ENCODE measurements at regions not wholly inside any gene's neighbourhood (a gene's known extent, or its start where the extent isn't known, plus 50 kb on each side); places are given as distances from the start of the nearest gene placed in this dataset.

DNA sequence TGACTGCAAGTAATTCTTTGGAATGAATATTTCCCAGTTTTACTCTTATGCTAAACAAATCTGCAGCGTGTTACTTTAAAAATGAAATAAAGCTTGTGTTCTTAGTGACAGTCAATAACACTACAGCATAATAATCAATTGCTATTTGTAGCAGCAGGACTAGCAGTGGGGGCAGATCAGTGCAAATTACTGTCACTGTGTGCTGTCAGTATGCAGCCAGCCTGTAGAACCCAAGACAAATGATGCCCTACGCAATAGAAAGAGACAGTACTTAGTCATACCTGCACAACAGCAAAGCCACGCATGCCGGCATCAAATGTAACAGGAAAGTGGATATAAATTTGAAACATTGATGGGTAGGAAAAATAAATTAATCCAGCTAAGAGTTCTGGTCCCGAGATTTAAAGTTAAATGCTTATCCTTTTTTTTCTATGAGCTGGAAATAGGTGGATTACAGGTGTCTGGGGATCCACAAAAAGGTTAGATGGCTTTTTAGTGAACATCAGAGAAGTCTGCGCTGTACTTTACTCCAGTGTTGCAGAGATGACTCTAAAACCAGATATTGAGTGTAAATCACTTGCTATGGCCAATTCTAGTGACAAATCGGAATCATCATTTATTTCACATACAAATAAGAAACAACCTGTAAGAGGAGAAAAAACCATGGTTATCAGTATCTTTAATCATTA is 812.4 kb upstream of the ZEB2 start:
- Mint-ChIP-seq H3K27ac (no peak overlapping the region), H3K4me1 (peaks cover 15% of the 10 kb centered on the region), H3K27me3 (ENCODE audit: low read depth) (no peaks in the 10 kb centered on the region), H3K36me3 (no peaks in the 10 kb centered on the region), H3K4me3 (no peak overlapping the region), H3K9me3 (peaks cover 3% of the 10 kb centered on the region)
- TF ChIP-seq, protein P1, sequence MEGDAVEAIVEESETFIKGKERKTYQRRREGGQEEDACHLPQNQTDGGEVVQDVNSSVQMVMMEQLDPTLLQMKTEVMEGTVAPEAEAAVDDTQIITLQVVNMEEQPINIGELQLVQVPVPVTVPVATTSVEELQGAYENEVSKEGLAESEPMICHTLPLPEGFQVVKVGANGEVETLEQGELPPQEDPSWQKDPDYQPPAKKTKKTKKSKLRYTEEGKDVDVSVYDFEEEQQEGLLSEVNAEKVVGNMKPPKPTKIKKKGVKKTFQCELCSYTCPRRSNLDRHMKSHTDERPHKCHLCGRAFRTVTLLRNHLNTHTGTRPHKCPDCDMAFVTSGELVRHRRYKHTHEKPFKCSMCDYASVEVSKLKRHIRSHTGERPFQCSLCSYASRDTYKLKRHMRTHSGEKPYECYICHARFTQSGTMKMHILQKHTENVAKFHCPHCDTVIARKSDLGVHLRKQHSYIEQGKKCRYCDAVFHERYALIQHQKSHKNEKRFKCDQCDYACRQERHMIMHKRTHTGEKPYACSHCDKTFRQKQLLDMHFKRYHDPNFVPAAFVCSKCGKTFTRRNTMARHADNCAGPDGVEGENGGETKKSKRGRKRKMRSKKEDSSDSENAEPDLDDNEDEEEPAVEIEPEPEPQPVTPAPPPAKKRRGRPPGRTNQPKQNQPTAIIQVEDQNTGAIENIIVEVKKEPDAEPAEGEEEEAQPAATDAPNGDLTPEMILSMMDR (IDR thresholded peaks at IDR 0.05; ENCODE audit: unreplicated experiment): no peak
- no peak for DNase-seq (ENCODE audit: low spot score in 2 of 2, unreplicated experiment in 2 of 2)

DNA sequence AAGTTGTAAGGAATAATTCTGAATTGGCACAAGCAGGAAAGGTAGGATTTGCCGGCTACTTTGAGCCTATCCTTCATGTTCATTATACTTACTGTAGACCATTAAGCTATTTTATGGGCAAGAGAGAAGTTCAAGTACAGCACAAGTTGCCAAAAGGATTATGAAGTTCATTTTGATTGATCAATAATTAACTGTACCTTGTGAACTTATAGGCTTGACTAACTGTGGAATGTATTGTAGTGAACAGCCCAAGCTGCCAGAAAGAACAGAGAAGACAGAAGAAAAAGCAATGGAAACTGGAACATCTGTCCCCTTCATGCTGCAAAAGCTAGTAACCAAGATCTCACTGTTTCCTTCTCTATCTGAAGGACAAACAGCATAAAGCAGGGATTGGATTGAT is 810.1 kb upstream of the ZEB2 start:
- Mint-ChIP-seq H3K36me3 (no peaks in the 10 kb centered on the region), H3K27ac (no peak overlapping the region), H3K4me1 (peaks cover 15% of the 10 kb centered on the region), H3K9me3 (no peaks in the 10 kb centered on the region), H3K27me3 (ENCODE audit: low read depth) (no peaks in the 10 kb centered on the region), H3K4me3 (no peak overlapping the region)
- TF ChIP-seq, protein P1 (IDR thresholded peaks at IDR 0.05; ENCODE audit: unreplicated experiment): no peak
- no peak for DNase-seq (ENCODE audit: low spot score in 2 of 2, unreplicated experiment in 2 of 2)

DNA sequence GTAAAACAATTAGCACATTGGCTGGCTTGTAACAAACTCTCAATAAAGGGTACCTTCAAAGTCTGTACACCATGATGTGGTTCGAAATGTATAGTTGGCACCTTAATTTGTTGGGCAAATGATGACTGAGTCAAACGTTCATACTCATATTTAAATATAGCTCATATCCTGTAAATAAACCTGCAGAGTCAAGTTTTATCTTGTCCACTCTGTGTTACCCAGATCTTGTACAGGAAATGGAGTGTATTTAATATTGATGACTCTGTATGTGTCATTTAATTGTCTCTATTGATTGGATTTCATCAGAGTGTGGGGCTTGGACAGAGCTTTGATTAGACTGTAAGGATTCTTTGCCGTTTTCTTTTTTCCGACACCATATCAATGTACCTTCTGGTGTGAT is 805.6 kb upstream of the ZEB2 start:
- H3K27me3 Mint-ChIP-seq (ENCODE audit: low read depth): no peaks in the 10 kb centered on the region
- no peaks in the 10 kb centered on the region for H3K9me3 Mint-ChIP-seq
- H3K4me1 Mint-ChIP-seq: peaks cover 21% of the 10 kb centered on the region
- DNase-seq (ENCODE audit: low spot score in 2 of 2, unreplicated experiment in 2 of 2): no peak
- H3K27ac Mint-ChIP-seq: no peak overlapping the region
- TF ChIP-seq, protein P1 (IDR thresholded peaks at IDR 0.05; ENCODE audit: unreplicated experiment): no peak
- no peak overlapping the region for H3K4me3 Mint-ChIP-seq
- H3K36me3 Mint-ChIP-seq: no peaks in the 10 kb centered on the region

DNA sequence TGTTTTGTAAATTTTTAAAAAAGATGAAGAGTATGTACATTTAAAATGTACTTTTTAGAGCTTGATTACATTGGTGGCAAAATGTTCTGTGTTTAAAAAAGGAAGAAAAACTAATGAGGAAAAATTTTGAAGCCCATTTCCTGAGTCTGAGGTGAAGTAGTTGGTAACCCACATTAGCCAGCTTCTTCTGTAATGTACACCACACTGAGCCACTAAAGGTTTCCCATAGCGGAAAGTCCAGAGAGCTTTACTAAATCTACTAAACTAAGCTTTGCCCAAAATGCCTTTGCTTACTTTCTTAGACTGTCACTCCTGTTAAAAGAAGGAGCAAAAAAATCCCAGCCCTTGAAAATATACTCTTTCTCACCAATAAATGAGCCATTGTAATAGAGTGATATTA is 804.8 kb upstream of the ZEB2 start:
- Mint-ChIP-seq H3K27me3 (ENCODE audit: low read depth) (no peaks in the 10 kb centered on the region), H3K4me3 (no peak overlapping the region), H3K36me3 (no peaks in the 10 kb centered on the region), H3K27ac (no peak overlapping the region), H3K9me3 (no peaks in the 10 kb centered on the region), H3K4me1 (peaks cover 15% of the 10 kb centered on the region)
- TF ChIP-seq, protein P1 (IDR thresholded peaks at IDR 0.05; ENCODE audit: unreplicated experiment): no peak
- DNase-seq (ENCODE audit: low spot score in 2 of 2, unreplicated experiment in 2 of 2): no peak

DNA sequence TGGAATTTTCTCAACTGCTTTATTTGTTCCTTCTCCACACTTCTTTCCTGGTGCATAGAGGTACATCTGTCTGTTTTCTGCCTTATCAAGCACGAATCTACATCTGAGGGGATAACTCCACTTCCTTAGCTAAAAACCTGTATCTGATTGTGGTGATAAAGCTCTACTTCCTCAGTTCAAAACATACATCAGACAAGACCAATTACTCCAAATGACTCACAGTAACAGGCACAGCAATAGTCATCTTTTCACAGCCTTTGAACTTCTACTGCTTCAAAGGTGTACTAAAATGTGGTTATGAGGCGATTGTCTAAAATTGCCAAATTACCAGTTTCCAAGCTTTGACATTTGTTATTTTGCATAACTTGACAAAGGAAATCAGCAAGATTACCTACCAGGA is 803.6 kb upstream of the ZEB2 start:
- Mint-ChIP-seq H3K36me3 (no peaks in the 10 kb centered on the region), H3K27me3 (ENCODE audit: low read depth) (no peaks in the 10 kb centered on the region), H3K27ac (no peak overlapping the region), H3K9me3 (no peaks in the 10 kb centered on the region), H3K4me1 (peaks cover 15% of the 10 kb centered on the region), H3K4me3 (no peak overlapping the region)
- TF ChIP-seq, protein P1 (IDR thresholded peaks at IDR 0.05; ENCODE audit: unreplicated experiment): no peak
- DNase-seq (ENCODE audit: low spot score in 2 of 2, unreplicated experiment in 2 of 2): no peak

DNA sequence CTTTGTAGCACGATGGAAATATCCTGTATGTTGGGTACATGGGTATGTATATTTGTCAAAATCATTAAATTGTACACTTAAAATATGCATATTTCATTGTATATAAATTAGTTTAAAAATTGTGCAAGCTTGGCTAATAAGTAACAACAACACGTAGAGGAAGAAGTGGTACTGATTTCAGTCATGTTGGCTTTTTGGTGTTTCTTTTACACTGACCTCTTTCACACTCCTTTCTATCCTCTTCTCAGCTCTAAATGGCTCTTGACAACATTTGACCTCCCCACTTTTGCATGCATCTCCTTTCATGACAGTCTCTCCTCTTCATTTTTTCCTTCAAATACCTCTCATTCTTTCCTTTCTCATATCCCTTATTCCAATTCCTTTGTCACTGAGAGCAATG is 801.4 kb upstream of the ZEB2 start:
- Mint-ChIP-seq H3K4me1 (peaks cover 15% of the 10 kb centered on the region), H3K27me3 (ENCODE audit: low read depth) (no peaks in the 10 kb centered on the region), H3K9me3 (no peaks in the 10 kb centered on the region), H3K27ac (no peak overlapping the region), H3K36me3 (no peaks in the 10 kb centered on the region), H3K4me3 (no peak overlapping the region)
- no peak for DNase-seq (ENCODE audit: low spot score in 2 of 2, unreplicated experiment in 2 of 2)
- TF ChIP-seq, protein P1 (IDR thresholded peaks at IDR 0.05; ENCODE audit: unreplicated experiment): no peak

Data from mesothelial cell of epicardium (in vitro differentiated cells).